Left ventricle myocardium inferior (tissue), 1 donor: ENCODE measurements at regions not wholly inside any gene's neighbourhood (a gene's known extent, or its start where the extent isn't known, plus 50 kb on each side); places are given as distances from the start of the nearest gene placed in this dataset.

ENCODE experiments used
- DNase-seq: peaks from one replicate; pipeline ENCODE4 v3.0.0-alpha.2; 2020
- H3K27ac ChIP-seq: fragments of 200-600 bp; replicated peaks from 2 replicates; pipeline ENCODE4 v1.8.0; 2021
- H3K27me3 ChIP-seq: fragments of 200-600 bp; 2 replicates; pipeline ENCODE4 v1.8.0; 2021; ENCODE audit warnings: low read depth
- H3K36me3 ChIP-seq: fragments of 200-600 bp; 2 replicates; pipeline ENCODE4 v1.8.0; 2021
- H3K4me1 ChIP-seq: fragments of 200-600 bp; 2 replicates; pipeline ENCODE4 v1.8.0; 2021
- H3K4me3 ChIP-seq: fragments of 200-600 bp; 2 replicates; pipeline ENCODE4 v1.8.0; 2021; ENCODE audit warnings: mild to moderate bottlenecking, moderate library complexity
- H3K9me3 ChIP-seq: fragments of 200-600 bp; replicated peaks from 2 replicates; pipeline ENCODE4 v1.8.0; 2021
- intact Hi-C: fragments of 100-400 bp; cut with micrococcal nuclease; formaldehyde crosslinking; loops from one replicate; pipeline ENCODE4 v1.11.0; 2022
- TF ChIP-seq, protein P1 (sequence below): fragments of 200-600 bp; IDR thresholded peaks from 2 replicates; pipeline ENCODE4 v1.8.0; 2021; ENCODE audit warnings: antibody characterized with exemption, mild to moderate bottlenecking, borderline replicate concordance
- donor health status: DM: no; HTN: yes; CAD: no; lungs with severe emphysema.

DNA sequence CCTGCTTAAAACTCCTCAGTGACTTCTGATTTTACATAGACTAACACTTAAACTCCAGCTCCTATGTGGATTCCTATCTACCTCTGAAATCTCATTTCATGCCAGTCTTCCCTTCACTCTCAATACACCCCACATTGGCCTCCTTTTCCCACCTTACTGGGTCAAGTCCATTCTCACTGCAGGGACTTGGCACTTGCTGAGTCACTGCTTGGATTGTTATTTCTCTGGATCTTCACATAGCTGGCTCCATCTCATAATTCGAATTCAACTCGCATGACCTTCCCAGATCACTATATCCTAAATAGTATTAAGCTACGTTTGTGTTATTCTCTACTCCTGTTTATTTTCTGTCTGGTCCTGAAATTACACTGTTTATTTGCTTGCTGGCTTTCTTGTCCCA is 59.6 kb upstream of the FRMD4B start:
- no peaks in the 10 kb centered on the region for H3K36me3 ChIP-seq
- no peaks in the 10 kb centered on the region for H3K27me3 ChIP-seq
- peaks cover 6% of the 10 kb centered on the region for H3K4me1 ChIP-seq
- DNase-seq = no peak
- H3K9me3 ChIP-seq = no peaks in the 10 kb centered on the region
- TF ChIP-seq, protein P1, sequence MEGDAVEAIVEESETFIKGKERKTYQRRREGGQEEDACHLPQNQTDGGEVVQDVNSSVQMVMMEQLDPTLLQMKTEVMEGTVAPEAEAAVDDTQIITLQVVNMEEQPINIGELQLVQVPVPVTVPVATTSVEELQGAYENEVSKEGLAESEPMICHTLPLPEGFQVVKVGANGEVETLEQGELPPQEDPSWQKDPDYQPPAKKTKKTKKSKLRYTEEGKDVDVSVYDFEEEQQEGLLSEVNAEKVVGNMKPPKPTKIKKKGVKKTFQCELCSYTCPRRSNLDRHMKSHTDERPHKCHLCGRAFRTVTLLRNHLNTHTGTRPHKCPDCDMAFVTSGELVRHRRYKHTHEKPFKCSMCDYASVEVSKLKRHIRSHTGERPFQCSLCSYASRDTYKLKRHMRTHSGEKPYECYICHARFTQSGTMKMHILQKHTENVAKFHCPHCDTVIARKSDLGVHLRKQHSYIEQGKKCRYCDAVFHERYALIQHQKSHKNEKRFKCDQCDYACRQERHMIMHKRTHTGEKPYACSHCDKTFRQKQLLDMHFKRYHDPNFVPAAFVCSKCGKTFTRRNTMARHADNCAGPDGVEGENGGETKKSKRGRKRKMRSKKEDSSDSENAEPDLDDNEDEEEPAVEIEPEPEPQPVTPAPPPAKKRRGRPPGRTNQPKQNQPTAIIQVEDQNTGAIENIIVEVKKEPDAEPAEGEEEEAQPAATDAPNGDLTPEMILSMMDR = no peak
- no peak overlapping the region for H3K4me3 ChIP-seq
- intact Hi-C loops = loop anchor here (10.0 kb wide), 1 partner anchor 99 kb away; no protein-coding TSS in a partner anchor
- no peak overlapping the region for H3K27ac ChIP-seq

DNA sequence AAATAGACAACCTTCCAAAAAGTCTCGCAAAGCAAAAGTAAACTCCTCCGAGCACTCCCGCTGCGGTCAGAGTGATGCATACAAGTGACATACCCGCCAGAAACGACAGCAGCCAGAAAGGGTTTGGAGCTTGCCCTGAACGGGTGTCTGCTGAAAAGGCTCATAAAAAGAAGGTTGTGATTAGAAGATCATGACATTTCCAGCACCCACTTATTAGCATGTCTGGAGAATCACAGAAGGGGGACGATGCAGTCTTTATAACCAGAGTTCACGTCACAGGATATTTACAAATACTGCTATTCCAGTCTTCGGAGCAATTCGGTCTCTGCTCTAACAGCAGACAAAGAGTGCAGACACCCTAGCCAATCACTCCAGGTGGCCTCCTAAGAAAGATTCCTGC is 59.1 kb upstream of the FRMD4B start:
- Histone ChIP-seq H3K27me3 (no peaks in the 10 kb centered on the region), H3K36me3 (no peaks in the 10 kb centered on the region), H3K4me3 (peak overlapping the region; percentile 16), H3K27ac (no peak overlapping the region), H3K9me3 (no peaks in the 10 kb centered on the region), H3K4me1 (peaks cover 6% of the 10 kb centered on the region)
- DNase-seq = no peak
- intact Hi-C loops = loop anchor here (10.0 kb wide), 1 partner anchor 100 kb away; no protein-coding TSS in a partner anchor
- TF ChIP-seq, protein P1 = no peak

DNA sequence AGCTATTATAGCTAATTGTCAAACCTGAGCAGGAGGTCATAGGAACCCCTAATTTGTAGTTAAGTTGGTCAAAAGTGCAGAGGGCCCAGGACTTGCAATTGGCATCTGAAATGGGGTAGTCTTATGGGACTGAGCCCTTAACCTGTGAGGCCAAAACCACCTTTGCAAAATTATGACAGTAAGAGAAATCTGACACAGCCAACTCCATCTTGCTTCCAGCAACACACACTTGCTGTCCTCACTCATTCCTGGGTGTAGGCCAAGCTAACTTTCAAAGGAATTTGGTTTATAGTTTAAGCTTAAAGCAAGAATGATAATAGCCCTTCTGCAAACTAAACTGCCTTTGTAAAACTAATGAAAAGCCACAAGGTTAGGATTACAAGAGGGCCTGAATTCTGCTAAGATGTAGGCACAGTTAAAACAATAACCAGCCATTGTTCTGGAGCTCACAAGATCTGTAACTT is 57.6 kb upstream of the FRMD4B start:
- DNase-seq = no peak
- TF ChIP-seq, protein P1 = no peak
- intact Hi-C loops = loop anchor here (10.0 kb wide), 1 partner anchor 101 kb away; no protein-coding TSS in a partner anchor
- H3K27ac ChIP-seq = no peak overlapping the region
- H3K9me3 ChIP-seq = no peaks in the 10 kb centered on the region
- peaks cover 9% of the 10 kb centered on the region for H3K4me1 ChIP-seq
- H3K27me3 ChIP-seq = no peaks in the 10 kb centered on the region
- no peak overlapping the region for H3K4me3 ChIP-seq
- no peaks in the 10 kb centered on the region for H3K36me3 ChIP-seq

DNA sequence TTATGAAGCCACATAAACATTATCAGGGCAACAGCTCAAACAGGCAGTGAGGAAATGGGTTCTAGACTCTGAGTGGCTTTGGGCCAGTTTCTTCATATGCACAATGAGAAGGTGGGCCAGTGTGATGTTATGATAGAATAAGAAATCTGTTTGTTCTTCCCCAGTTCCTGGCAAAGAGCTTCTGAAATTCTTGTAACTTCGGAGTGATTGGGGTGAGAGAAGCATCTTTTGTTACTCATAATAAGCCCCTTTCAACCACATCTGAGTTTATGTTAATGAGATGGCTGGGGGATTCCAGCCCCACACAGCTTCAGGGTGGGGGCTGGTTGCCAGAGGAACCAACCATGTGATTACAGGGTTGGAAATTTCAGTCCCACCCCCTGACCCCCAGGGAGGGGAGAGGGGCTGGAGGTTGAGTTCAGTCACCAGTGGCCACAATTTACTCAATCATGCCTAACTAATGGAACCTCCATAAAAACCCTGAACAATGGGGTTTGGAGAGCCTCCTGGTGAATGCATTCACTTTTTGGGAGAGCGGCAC is 57.0 kb upstream of the FRMD4B start:
- TF ChIP-seq, protein P1 = no peak
- Histone ChIP-seq H3K27ac (no peak overlapping the region), H3K9me3 (no peaks in the 10 kb centered on the region), H3K4me3 (no peak overlapping the region), H3K36me3 (no peaks in the 10 kb centered on the region), H3K4me1 (peaks cover 9% of the 10 kb centered on the region), H3K27me3 (no peaks in the 10 kb centered on the region)
- intact Hi-C loops = loop anchor here (10.0 kb wide), 1 partner anchor 102 kb away; no protein-coding TSS in a partner anchor
- DNase-seq = no peak

DNA sequence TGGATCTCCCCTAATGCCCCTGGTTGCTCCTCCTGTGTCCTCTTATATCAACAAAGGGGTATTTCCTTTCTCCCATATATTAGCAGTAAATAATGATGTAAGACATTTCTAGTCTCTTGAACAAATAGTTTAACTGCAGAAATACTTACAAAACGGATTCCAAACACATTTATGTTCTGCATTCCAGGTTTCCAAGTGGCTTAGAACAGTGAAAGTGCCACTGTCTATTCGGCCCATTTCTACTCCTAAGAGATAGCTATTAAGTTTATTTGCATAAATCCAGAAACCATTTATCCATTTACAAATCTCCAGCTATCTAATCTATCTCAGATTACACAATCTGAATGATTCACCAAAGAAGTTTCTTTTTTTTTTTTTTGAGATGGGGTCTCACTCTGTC is 55.8 kb upstream of the FRMD4B start:
- Histone ChIP-seq H3K4me3 (no peak overlapping the region), H3K27ac (no peak overlapping the region), H3K9me3 (no peaks in the 10 kb centered on the region), H3K36me3 (no peaks in the 10 kb centered on the region), H3K4me1 (peaks cover 9% of the 10 kb centered on the region), H3K27me3 (no peaks in the 10 kb centered on the region)
- DNase-seq = no peak
- TF ChIP-seq, protein P1 = no peak
- intact Hi-C loops = loop anchor here (10.0 kb wide), 1 partner anchor 103 kb away; no protein-coding TSS in a partner anchor
